ENCODE measurements at regions not wholly inside any gene's neighbourhood (a gene's known extent, or its start where the extent isn't known, plus 50 kb on each side); places are given as distances from the start of the nearest gene placed in this dataset.

DNA sequence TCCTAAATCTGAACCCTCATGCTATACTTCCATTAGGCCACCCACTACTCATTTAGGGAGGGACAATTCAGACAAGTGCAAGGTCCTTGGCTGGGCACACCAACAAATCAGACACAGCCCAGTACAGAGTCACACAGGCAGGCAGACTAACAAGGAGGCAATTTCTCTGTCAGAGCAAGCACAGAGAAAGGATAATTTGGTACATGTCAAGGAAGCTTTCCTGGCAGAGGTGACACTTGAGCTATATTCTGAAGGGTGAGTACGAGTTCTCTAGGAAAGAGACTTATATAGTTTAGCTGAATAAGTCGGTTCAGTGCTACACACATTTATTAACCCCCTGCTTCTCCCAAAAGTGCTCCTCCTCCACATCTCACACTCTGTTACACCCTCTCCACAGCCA lies 455.9 kb downstream of the OMA1 start:
- TF ChIP-seq CTCF (IDR thresholded peaks at IDR 0.05) = no peak
- no peak for TF ChIP-seq CHD2 (IDR thresholded peaks at IDR 0.05; ENCODE audit: low read length, partially characterized antibody)
- no peak for TF ChIP-seq POLR2AphosphoS5 (IDR thresholded peaks at IDR 0.05; ENCODE audit: low read depth, low read length)
- no peak for TF ChIP-seq NRF1 (IDR thresholded peaks at IDR 0.05; ENCODE audit: low read depth, low read length)
- no peak for TF ChIP-seq MXI1 (IDR thresholded peaks at IDR 0.05; ENCODE audit: low read depth, low read length)
- TF ChIP-seq, protein P1, sequence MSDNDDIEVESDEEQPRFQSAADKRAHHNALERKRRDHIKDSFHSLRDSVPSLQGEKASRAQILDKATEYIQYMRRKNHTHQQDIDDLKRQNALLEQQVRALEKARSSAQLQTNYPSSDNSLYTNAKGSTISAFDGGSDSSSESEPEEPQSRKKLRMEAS (IDR thresholded peaks at IDR 0.05; ENCODE audit: low read depth) = no peak
- TF ChIP-seq JUND (IDR thresholded peaks at IDR 0.05) = no peak
- TF ChIP-seq RAD21 (IDR thresholded peaks at IDR 0.05; ENCODE audit: low read length) = no peak

All from SK-N-SH (cell line).